ENCODE measurements at regions not wholly inside any gene's neighbourhood (a gene's known extent, or its start where the extent isn't known, plus 50 kb on each side); places are given as distances from the start of the nearest gene placed in this dataset.
A peak's percentile ranks its signal among the peaks of the same experiment; 100 is the strongest.

- DNase-seq, result no peak
Observed at GRCh38 chr7:46389146-46389545, 468.1 kb upstream of the IGFBP3 start.

- no peak for DNase-seq
Observed at GRCh38 chr7:46387646-46388045, 466.6 kb upstream of the IGFBP3 start.

GRCh38 chr7:46386428-46387399 lies 465.6 kb upstream of the IGFBP3 start:
- no peak for DNase-seq

- no peak for DNase-seq
Observed at GRCh38 chr7:46385662-46386309, 464.7 kb upstream of the IGFBP3 start.

GRCh38 chr7:46383605-46384004 lies 462.5 kb upstream of the IGFBP3 start:
- DNase-seq, result no peak

- DNase-seq, result no peak
Observed at GRCh38 chr7:46369933-46370654, 449.0 kb upstream of the IGFBP3 start.

GRCh38 chr7:46368871-46369270 lies 447.8 kb upstream of the IGFBP3 start:
- DNase-seq, result no peak

GRCh38 chr7:46366526-46366925 lies 445.5 kb upstream of the IGFBP3 start:
- DNase-seq, result no peak

- DNase-seq, result no peak
Observed at GRCh38 chr7:46363688-46364087, 442.6 kb upstream of the IGFBP3 start.

- no peak for DNase-seq
Observed at GRCh38 chr7:46360811-46361210, 439.7 kb upstream of the IGFBP3 start.

- no peak for DNase-seq
Observed at GRCh38 chr7:46360296-46360695, 439.2 kb upstream of the IGFBP3 start.

GRCh38 chr7:46357851-46358250 lies 436.8 kb upstream of the IGFBP3 start:
- no peak for DNase-seq

- no peak for DNase-seq
Observed at GRCh38 chr7:46357290-46357689, 436.2 kb upstream of the IGFBP3 start.

- no peak for DNase-seq
Observed at GRCh38 chr7:46356371-46356770, 435.3 kb upstream of the IGFBP3 start.

- DNase-seq, result no peak
Observed at GRCh38 chr7:46355331-46355730, 434.3 kb upstream of the IGFBP3 start.

GRCh38 chr7:46352004-46352954 lies 431.2 kb upstream of the IGFBP3 start:
- peak in 1 of 2 donors; percentile 32 for DNase-seq

GRCh38 chr7:46349490-46349889 lies 428.4 kb upstream of the IGFBP3 start:
- DNase-seq, result no peak

- no peak for DNase-seq
Observed at GRCh38 chr7:46344533-46344932, 423.5 kb upstream of the IGFBP3 start.

GRCh38 chr7:46343802-46344201 lies 422.7 kb upstream of the IGFBP3 start:
- DNase-seq, result no peak

GRCh38 chr7:46322937-46323336 lies 401.9 kb upstream of the IGFBP3 start:
- DNase-seq, result no peak

GRCh38 chr7:46321556-46322205 lies 400.6 kb upstream of the IGFBP3 start:
- DNase-seq, result no peak

GRCh38 chr7:46320956-46321355 lies 399.9 kb upstream of the IGFBP3 start:
- DNase-seq, result no peak

All from CD4-positive, alpha-beta T cell treated with Interferon alpha-2 for 1 hour (primary cell).